Activated CD4-positive, alpha-beta T cell treated with anti-CD3 and anti-CD28 coated beads, Interleukin-2, Interleukin-6, amounts not matched to agents 100 ng/mL and 50 ng/mL, durations not matched to agents 16 hours and 8 hours (primary cell): ENCODE measurements at regions not wholly inside any gene's neighbourhood (a gene's known extent, or its start where the extent isn't known, plus 50 kb on each side); places are given as distances from the start of the nearest gene placed in this dataset.
"Not testable (repeated sequence)": the region's sequence is repeated elsewhere in the genome, so short reads cannot be mapped to it uniquely, and the experiment has no call there.

Experiments
- DNase-seq: peaks from one replicate; pipeline ENCODE4 v3.0.0-alpha.2; 2020

DNA sequence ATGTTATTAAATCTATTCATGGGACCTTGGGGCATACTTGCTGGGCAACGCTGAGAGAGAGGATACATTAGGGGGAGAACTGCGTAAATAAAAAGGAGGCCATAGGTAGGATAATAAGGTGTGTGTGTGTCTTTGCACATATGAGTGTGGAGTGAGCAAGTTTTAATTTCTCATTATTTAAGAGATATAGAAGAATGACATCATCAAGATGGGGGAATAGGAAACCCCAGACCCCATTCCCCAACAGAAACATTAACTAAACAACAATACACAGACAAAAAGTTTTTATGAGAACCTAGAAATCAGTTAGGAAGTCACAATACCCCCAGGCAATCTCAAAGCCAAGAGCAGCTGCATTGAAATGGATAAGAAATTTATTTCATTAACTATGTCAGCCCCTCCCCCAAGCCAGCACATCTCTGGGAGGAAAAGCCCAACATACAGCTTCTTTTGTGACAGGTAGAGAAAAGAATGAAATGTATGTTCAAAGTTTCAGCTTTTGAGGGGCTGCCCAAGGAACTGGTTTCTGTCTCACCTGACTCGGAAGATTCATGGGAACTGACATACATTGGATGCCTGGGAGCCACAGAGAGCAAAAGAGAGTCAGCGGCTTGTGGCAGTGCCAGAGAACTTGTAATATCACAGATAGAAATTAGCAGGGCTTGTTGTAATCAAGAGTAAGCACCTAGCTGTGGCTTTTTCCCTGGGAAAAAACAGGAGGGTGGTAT is 234.3 kb upstream of the NFIA start:
- DNase-seq: no peak

DNA sequence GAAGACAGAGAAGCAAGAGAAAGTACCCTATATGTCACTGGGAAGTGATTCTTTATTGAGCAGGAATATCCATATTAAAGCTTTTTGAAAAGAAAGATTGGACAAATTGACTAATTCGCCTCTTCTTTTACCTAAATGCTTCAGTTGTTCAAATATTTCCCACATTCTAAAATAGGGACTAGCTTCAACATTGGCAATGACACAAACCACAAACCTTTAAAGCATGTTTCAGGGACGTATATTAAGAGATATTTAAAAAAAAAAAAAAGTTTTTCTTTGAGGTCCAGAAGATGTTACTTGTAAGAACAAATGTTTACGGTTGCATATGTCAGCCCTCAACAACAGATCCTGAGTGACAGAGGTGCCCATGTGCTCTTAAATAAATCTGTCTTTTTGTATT is 235.0 kb upstream of the NFIA start:
- DNase-seq: no peak

DNA sequence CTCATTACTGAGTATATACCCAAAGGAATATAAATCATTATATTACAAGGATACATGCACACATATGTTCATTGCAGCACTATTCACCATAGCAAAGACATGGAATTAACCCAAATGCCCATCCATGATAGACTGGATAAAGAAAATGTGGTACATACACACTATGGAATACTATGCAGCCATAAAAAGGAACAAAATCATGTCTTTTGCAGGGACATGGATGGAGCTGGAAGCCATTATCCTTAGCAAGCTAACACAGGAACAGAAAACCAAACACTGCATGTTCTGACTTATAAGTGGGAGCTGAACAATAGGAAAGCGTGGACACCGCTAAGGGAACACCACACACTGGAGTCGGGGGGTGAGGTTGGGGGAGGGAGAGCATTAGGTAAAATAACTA is 236.7 kb upstream of the NFIA start:
- DNase-seq: not testable (repeated sequence)

DNA sequence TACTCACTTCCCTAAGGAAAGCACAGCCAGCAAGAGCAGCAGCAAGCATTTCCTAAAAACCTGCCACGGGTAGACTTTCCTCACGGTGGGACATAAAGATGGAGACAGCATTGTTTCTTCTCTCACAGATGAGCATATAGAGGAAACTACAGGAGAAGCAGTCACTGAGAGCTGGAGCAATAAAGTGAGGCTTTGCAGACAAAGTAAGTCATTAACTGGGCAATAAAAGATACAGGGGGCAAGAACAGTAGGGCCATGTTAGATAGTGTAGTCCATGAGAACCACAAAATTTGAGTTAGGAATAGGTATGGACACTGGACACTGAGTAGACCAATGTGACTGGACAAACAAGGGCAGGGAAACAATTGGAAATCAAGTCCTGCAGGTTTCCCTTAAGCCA is 240.1 kb upstream of the NFIA start:
- DNase-seq: no peak

DNA sequence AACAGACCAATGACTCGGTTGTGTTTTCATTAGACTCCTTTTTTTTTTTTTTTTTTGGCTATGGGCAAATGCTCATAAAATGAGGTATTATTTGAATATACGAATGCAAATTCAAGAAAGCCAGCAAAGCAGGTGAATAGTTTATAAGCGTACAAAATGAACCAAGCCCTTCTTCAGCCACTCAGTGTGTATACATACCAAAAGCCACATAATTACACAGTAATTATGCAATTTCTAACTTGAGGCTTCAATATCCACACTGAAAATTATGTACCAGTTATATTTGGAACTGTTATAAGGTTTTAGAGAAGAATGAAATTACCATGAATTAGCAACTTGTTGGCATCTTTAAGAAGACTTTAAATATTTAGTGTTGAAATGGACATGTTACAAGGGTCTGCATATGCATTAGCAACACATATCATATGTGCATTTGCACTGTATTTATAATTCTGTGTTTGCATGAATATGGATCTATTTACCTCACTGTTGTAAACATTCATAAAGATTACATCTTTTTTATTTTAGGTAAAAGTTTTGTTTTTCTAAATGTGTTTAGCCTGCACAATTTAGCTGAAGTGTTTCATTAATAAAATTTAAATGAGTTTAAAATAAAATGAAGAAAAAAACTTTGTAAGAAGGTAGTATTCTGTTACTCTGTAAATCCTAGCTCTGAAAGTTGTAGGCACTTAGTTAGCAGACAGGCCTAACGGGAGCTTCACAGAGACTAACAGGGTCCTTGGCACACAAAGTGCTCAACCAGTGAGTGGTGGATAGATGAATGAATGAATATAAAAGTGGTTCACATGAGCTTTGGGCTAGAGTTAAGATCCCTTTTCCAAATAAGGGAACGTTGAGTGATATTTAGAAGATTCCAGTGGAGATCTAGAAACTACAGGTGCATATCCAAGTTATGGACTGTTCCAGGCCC is 241.0 kb upstream of the NFIA start:
- DNase-seq: no peak

DNA sequence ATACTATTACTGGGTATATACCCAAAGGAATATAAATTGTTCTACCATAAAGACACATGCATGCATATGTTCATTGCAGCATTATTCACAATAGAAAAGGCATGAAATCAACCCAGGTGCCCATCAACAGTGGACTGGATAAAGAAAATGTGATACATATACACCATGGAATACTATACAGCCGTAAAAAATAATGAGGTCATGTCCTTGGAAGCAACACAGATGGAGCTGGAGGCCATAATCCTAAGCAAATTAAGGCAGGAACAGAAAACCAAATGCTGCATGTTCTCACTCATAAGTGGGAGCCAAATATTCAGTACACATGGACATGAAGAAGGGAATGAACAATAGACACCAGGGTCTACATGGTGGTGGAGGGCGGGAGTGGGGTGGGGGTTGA is 241.9 kb upstream of the NFIA start:
- not testable (repeated sequence) for DNase-seq

DNA sequence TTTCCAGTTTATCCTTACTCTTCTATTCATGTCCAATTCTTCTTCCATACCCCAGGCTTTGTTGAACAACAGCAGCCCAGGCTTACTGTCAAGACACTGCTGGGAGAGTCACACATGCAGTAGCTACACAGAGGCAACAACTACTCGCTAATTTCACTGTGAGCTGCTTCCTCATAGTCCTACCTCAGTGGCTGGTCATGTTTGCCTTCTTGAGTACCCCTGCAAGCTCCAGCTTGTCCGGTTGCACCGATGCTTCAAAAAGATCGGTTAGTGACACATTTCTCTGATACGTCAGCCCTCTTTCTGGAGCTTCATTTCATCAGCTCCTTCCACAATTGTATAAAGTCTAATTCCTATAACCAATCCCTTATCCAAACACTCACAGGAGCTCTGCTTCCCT is 246.7 kb upstream of the NFIA start:
- no peak for DNase-seq

DNA sequence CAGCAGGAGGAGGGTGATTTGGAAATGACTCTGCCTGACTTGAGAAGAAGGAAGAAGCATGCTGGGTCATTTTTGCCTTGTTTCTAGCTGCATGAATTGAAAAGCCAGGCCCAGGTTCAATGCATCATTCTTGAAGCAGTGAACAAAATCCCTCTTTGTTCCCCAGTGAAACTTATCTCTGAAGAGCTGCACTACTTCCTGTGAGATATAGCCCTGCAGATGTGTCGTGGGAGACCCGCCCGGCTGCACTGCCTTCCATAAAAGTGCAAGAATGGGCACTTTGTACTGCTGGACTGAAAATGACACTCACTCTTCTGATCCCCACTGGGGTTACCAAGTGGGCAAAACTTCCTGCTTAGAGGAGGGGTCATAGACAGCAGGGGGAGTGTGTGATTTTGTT is 249.2 kb upstream of the NFIA start:
- no peak for DNase-seq

DNA sequence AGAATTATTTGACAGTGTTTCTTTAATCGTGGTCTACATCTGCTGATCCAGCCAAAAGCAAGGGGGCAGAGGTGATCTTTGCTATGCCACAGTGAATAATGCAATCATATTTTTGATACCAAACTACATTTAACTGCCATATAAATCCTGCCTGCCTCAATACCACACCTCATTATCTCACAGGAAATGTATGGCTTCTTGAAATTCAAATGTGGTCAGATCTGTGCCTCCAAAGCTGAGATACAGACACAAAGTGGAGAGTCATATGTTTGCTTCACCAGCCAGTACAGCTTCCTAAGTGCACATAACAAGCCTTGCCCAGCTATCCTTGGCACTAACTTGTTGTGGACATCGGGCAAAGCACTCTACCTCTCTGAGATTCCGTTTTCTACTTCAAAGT is 250.0 kb upstream of the NFIA start:
- no peak for DNase-seq

DNA sequence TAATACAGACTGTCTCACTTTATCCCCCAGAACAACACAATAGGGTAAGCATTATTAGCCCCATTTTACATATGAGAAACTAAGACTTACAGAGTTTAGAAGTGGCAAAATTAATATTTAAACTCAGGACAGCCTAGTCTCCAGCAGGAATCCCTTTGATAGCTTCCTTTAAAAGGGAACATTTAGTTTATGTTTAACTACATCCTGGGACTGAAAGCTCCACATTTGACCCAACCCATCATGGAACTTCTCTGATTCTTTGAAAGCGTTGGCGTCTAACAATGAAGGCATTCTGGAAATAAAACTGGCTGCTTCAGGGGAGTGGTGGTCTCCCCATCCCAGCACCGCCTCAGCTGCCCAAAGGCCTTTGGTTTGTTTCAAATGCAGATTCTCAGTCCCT is 250.6 kb upstream of the NFIA start:
- no peak for DNase-seq

DNA sequence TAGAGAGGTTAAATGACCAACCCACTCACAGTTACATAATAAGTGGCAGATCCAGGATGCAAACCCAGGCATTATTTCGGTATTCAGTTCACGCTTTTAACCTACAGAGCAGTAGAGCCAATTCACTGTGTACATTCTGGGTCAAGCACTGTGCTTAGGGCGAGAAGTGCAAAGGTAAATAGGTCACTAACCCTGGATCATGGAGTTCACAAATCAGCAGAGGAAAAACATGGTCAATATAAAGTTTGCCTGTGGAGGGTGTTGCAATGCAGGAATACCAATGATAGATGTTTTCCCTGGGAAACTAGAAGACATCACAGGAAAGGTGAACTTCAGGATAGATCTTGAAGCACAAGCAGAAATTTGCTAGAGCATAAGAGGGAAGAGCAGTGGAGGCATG is 253.4 kb upstream of the NFIA start:
- no peak for DNase-seq

DNA sequence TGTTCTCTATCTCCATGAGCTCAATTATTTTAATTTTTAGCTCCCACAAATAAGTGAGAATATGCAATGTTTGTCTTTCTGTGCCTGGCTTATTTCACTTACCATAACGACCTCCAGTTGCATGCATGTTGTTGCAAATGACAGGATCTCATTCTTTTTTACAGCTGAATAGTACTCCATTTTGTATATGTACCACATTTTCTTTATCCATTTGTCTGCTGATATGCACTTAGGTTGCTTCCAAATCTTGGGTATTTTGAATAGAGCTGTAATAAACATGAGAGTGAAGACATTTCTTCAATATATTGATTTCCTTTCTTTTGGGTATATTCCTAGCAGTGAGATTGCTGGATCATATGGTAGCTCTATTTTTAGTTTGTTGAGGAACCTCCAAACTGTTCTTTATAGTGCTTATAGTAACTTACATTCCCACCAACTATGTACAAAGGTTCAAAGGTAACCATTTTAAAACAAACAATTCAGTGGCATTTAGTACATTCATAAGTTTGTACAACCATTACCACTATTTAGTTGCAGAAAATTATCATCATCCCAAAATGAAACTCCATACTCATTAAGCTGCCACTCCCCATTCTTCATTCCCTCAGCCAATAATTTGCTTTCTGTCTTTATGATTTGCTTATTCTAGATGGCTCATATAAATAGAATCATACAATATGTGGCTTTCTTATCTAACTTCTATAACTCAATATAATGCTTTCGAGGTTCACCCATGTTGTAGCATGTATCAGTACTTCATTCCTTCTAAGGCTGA is 255.9 kb upstream of the NFIA start:
- no peak for DNase-seq

DNA sequence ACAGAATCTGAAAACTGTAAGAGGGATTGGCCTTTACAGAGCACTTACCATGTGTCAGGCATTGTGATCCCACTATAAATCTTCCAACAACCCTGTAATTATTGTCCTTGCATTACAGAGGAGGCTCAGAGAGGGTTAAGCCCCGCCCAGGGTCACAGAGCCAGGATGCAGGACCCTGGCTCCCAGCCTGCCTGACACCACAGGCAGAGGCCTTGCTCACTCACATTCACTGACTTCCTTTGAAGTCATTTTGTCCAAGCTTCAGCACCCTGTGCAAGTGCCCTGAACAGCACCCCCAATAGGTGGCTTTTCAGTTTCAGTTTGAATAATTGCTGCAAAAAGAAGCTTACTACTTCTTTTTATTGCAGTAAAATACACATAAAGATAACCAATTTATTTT is 256.8 kb upstream of the NFIA start:
- DNase-seq: peak; percentile 27

DNA sequence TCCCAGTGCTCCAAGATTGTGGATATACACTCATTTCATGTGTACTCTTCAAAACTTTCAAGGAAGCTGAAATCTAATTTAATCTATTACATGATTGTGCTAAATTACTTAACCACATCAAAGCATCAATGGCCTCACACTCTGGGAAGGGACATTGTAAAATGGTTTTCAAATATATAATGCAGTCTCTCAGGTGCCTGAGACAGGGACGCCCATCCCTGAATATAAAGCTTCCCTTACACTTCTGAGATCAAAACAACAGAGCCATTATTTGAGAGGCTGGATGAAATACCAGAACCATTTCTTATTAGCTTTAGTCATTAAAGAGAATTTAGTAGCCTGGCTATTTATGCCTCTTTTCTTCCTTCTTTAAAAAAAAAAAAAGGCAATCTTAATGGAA is 259.2 kb upstream of the NFIA start:
- no peak for DNase-seq

DNA sequence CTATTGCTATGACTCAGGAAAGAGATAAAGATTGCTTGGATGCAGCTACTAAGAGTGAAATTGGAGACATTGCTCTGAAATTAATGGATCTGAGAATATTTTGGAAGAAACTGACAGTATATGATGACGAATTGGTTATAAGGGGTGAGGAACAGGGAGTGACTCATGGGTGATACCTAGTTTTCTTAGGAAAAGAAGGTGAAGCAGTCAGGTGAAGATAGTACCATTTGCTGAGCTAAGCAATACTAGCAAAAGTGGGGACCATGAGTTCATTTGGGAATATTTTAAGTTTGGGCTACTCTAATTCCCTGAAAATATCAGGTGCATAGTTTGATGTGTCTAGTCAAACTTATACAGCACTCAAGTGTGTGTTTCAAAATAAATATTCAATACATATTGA is 260.1 kb upstream of the NFIA start:
- no peak for DNase-seq

DNA sequence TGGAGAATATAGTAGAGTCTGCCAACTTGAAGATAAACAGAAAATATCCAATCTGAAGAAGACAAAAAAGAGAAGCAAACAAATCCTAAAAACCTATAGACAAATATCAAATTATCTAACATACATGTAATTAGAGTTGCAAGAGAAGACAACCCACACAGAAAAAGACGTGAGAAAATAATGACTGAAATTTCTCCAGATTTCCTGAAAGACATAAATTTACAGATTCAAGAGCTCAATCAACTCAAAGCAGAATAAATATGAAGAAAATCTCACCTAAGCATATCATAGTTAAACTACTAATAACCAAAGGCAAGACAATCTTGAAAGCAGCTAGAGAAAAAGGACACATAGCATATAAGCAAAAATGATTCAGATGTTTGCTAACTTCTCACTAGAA is 261.2 kb upstream of the NFIA start:
- no peak for DNase-seq

DNA sequence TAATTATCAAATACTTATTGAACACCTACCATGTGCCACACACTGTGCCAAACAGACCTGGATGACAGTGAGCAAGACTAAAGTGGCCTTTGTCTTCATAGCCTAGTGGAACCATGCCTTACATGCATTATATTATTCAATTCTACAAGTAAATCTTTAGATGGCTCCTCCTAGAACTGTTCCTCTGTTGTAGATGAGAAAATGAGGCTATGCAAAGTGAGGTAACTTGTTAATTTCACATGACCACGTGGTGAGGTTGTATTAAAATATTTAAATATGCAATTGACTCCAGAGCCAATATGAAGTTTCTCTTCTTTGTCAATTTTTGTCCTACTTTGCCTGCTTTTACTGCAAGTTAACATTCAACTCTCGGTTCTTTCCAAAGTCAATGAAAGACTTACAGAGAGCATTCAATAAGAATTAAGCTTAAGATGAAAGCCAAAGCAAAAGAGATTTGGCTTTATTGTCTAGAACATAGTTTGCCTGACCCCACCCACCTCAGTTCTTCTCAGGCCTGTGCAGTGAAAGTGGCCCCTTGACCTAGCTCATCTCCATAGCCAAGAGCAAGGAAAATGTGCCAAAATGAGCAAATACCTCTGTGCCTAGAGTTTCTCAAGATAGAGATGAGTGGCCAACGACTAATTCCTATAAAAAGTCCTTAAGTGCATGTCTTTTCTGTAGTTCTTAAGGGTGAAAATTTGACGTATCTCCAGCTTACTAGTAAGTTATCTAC is 263.2 kb upstream of the NFIA start:
- no peak for DNase-seq

DNA sequence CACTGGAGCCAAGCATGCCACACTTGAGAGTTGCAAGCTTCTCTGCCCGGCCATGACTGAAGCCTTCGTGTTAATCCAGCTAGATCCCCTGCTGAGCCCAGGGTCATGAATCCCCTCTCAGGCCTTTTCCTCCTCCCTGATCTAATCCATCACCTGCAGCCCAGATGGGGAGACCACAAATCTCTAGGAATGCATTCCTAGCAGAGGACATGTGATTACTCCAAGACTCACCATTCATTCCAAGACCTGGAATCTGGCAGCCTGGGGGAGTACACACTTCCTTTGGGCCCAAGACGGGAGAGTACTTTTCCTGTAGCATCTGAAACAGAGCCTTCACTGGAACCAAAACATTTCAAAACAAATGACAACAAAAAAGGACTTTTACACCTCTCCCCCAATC is 269.3 kb upstream of the NFIA start:
- DNase-seq: no peak

DNA sequence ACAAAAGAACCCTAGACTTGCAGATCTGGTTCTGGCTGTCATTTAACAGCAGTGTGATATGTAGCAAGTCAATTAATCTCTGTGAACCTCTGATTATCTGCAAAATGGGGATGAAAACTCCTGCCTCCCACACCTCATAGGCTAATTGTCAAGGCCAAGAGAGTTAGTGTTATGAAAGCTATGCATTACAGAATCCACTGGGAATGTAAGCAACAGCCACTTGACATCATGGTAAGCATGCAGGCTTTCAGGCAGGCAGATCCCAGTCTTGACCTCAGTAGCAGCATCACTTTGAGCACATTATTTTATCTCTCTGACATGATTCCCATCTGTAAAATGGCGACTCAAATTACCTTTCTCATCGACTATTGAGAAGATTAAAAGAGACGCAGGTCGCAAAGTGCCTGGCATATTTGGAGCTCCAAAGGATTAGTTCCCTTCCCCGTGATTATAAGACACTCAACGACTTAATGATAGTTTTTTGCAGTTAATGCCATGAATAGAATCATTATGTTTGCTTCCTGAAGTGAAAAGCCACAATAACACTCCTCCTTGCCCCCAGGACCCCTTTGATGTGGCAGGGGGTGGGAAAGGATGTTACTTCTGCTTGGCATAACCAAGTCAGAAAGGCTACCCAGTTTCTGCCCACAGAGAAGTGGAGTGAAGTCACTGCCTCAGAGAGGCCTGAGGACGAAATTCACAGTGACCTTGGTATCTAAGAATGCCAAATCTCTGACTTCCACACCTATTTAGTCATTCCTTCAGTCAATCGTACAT is 273.0 kb upstream of the NFIA start:
- DNase-seq: no peak

DNA sequence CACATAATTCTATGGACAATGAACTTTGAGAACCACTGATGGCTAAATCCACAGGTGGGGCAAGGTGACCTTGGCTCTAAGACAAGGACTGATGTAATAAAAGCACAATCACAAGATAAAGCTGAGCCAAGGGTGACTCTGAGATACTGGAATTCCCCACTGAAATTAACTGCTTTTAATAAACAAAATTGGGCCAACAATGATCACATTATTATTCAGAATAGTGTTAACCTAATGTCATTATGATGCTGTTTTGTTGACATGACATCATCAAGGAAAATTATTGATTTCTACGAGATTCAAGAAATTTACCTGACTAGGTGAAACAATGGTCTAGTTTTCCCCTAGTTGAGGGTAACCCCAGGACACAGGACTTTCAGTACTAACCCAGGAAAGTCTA is 273.7 kb upstream of the NFIA start:
- DNase-seq: no peak

DNA sequence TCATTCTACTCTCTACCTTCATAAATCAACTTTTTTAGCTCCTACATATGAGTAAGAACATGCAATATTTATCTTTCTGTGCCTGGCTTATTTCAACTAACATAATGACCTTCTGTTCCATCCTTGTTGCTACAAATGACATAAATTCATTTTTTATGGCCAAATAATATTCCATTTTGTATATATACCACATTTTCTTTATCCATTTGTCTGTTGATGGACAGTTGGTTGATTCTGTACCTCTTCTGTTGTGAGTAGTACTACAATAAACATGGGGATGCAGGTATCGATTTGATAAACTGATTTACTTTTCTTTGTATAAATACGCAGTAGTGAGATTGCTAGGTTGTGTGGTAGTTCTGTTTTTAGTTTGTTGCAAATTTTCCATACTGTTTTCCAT is 279.5 kb upstream of the NFIA start:
- DNase-seq: no peak

DNA sequence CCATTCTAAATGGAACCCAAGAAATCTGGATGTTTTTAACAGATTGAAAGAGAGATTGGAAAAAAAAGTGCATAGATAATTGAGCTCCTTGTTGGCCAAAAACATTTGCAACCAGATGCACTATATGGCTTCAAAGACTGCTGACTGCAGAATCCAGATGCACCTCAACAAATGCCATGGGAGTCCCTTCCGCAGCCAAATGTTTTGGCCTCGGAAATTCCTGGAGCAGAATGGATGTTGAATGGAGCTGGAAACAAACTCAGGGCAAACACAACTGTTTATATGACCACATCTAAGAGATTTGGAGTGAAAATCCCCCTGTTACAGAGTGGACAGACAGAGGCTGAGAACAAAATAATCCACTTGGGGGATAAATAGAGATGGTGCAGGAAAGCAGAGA is 285.0 kb upstream of the NFIA start:
- DNase-seq: no peak
